Endothelial cell (in vitro differentiated cells): ENCODE measurements at regions not wholly inside any gene's neighbourhood (a gene's known extent, or its start where the extent isn't known, plus 50 kb on each side); places are given as distances from the start of the nearest gene placed in this dataset.

Experiments used
- DNase-seq: peaks from one replicate; pipeline ENCODE4 v3.0.0; 2021; ENCODE audit warnings: low spot score
- H3K27ac Mint-ChIP-seq: one replicate; pipeline ENCODE4 v1.8.0; 2021; ENCODE audit warnings: mixed read lengths, inconsistent platforms; ENCODE audit not compliant: unreplicated experiment
- H3K27me3 Mint-ChIP-seq: one replicate; pipeline ENCODE4 v1.8.0; 2021; ENCODE audit warnings: mild to moderate bottlenecking, moderate library complexity, mixed read lengths, inconsistent platforms; ENCODE audit not compliant: unreplicated experiment
- H3K36me3 Mint-ChIP-seq: one replicate; pipeline ENCODE4 v1.8.0; 2021; ENCODE audit warnings: mild to moderate bottlenecking, low read depth, mixed read lengths, inconsistent platforms; ENCODE audit not compliant: unreplicated experiment
- H3K4me1 Mint-ChIP-seq: one replicate; pipeline ENCODE4 v1.8.0; 2021; ENCODE audit warnings: mild to moderate bottlenecking, mixed read lengths, inconsistent platforms; ENCODE audit not compliant: unreplicated experiment
- H3K4me3 Mint-ChIP-seq: one replicate; pipeline ENCODE4 v1.8.0; 2021; ENCODE audit warnings: mild to moderate bottlenecking, mixed read lengths, inconsistent platforms; ENCODE audit not compliant: unreplicated experiment
- H3K9me3 Mint-ChIP-seq: one replicate; pipeline ENCODE4 v1.8.0; 2021; ENCODE audit warnings: mixed read lengths, inconsistent platforms; ENCODE audit not compliant: unreplicated experiment
- CTCF ChIP-seq: fragments of 200-600 bp; sonication (generic); IDR thresholded peaks from one replicate; pipeline ENCODE4 v1.5.0; 2021; ENCODE audit warnings: antibody characterized with exemption; ENCODE audit not compliant: unreplicated experiment

GRCh38 chr20:21027569-21027968 lies 78.6 kb downstream of the LINC00237 start:
- peak; percentile 51 for TF ChIP-seq CTCF
- no peak overlapping the region for H3K4me3 Mint-ChIP-seq
- H3K27ac Mint-ChIP-seq = no peak overlapping the region
- DNase-seq = peak; percentile 51
- no peaks in the 10 kb centered on the region for H3K36me3 Mint-ChIP-seq
- no peaks in the 10 kb centered on the region for H3K4me1 Mint-ChIP-seq
- no peaks in the 10 kb centered on the region for H3K27me3 Mint-ChIP-seq
- no peaks in the 10 kb centered on the region for H3K9me3 Mint-ChIP-seq

- Mint-ChIP-seq H3K9me3 (no peaks in the 10 kb centered on the region), H3K27ac (no peak overlapping the region), H3K4me1 (no peaks in the 10 kb centered on the region), H3K4me3 (no peak overlapping the region), H3K36me3 (no peaks in the 10 kb centered on the region), H3K27me3 (no peaks in the 10 kb centered on the region)
- DNase-seq = no peak
- no peak for TF ChIP-seq CTCF
Observed at GRCh38 chr20:21026951-21027350, 79.2 kb downstream of the LINC00237 start.

GRCh38 chr20:21024420-21024819 lies 81.7 kb downstream of the LINC00237 start:
- H3K4me1 Mint-ChIP-seq = no peaks in the 10 kb centered on the region
- no peak for TF ChIP-seq CTCF
- H3K36me3 Mint-ChIP-seq = no peaks in the 10 kb centered on the region
- no peaks in the 10 kb centered on the region for H3K27me3 Mint-ChIP-seq
- no peak overlapping the region for H3K27ac Mint-ChIP-seq
- no peaks in the 10 kb centered on the region for H3K9me3 Mint-ChIP-seq
- DNase-seq = no peak
- H3K4me3 Mint-ChIP-seq = no peak overlapping the region

GRCh38 chr20:21022925-21023324 lies 83.2 kb downstream of the LINC00237 start:
- no peak overlapping the region for H3K27ac Mint-ChIP-seq
- no peak for TF ChIP-seq CTCF
- no peaks in the 10 kb centered on the region for H3K9me3 Mint-ChIP-seq
- H3K27me3 Mint-ChIP-seq = no peaks in the 10 kb centered on the region
- DNase-seq = no peak
- H3K4me1 Mint-ChIP-seq = no peaks in the 10 kb centered on the region
- no peaks in the 10 kb centered on the region for H3K36me3 Mint-ChIP-seq
- no peak overlapping the region for H3K4me3 Mint-ChIP-seq

GRCh38 chr20:21021472-21021790 lies 84.7 kb downstream of the LINC00237 start:
- H3K4me1 Mint-ChIP-seq = no peaks in the 10 kb centered on the region
- no peak overlapping the region for H3K27ac Mint-ChIP-seq
- H3K9me3 Mint-ChIP-seq = no peaks in the 10 kb centered on the region
- no peaks in the 10 kb centered on the region for H3K27me3 Mint-ChIP-seq
- no peak for DNase-seq
- no peak overlapping the region for H3K4me3 Mint-ChIP-seq
- TF ChIP-seq CTCF = no peak
- no peaks in the 10 kb centered on the region for H3K36me3 Mint-ChIP-seq
